ENCODE measurements at regions not wholly inside any gene's neighbourhood (a gene's known extent, or its start where the extent isn't known, plus 50 kb on each side); places are given as distances from the start of the nearest gene placed in this dataset.

DNA sequence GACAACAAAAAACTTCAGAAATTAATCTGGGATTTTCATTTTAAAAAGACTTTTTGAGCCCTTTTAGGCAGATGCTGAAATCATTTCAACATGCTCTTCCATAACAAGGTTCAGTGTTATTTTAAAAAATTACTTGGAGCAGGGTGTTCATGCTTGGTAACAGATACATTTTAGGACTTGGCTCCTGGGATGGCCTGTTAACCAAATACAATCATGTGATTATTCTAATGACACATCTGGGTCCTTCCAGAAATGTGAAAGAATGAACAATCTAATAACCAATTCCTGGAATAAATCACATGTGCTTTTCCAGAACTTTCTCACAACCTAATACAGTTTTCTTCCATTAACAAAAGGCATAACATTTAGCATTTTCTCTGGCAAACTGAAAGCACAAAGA lies 379.8 kb upstream of the RUNX1 start:
- intact Hi-C loops (cut with micrococcal nuclease) (no loop called here), dilution Hi-C loops (cut with MboI; ENCODE audit: extremely low pct_ligation_motif_present, low sequenced_read_pairs) (no loop called here)
- DNase-seq (ENCODE audit: low read depth, low spot score) = no peak
- H3K4me1 ChIP-seq (ENCODE audit: control insufficient read depth, extremely low read depth, insufficient read depth, low read length) = no peaks in the 10 kb centered on the region
- no peaks in the 10 kb centered on the region for H3K9me1 ChIP-seq (replicated peaks; ENCODE audit: control insufficient read depth, extremely low read depth, insufficient read depth, low read length)
- no peak overlapping the region for H3K9ac ChIP-seq (replicated peaks; ENCODE audit: extremely low read depth, insufficient read depth, low read length)
- ChIA-PET POLR2A (no interaction called here), CTCF (no interaction called here)
- H3K27ac ChIP-seq (ENCODE audit: insufficient read depth, low read depth, low read length) = no peak overlapping the region
- H4K20me1 ChIP-seq (replicated peaks; ENCODE audit: control insufficient read depth, extremely low read depth, insufficient read depth, low read length) = no peaks in the 10 kb centered on the region
- H3K36me3 ChIP-seq (ENCODE audit: control insufficient read depth in 2 of 2, extremely low read depth in 1 of 2, insufficient read depth in 2 of 2, low read length in 2 of 2) = no peaks in the 10 kb centered on the region
- no peaks in the 10 kb centered on the region for H3K9me3 ChIP-seq (replicated peaks; ENCODE audit: control insufficient read depth, insufficient read depth, low read length)
- FAIRE-seq = no peak
- no TSS peak for BruUV-seq (replicated peaks)
- H3K4me2 ChIP-seq (ENCODE audit: insufficient read depth, low read length) = no peak overlapping the region
- peaks cover 11 to 33% of the 10 kb centered on the region in 2 experiments for H3K27me3 ChIP-seq (ENCODE audit: control insufficient read depth in 2 of 2, insufficient read depth in 2 of 2, low read length in 2 of 2)
- H3K79me2 ChIP-seq (ENCODE audit: control insufficient read depth, insufficient read depth, low read length) = no peaks in the 10 kb centered on the region
- no peak overlapping the region for H3K4me3 ChIP-seq (replicated peaks in 1 of 3; ENCODE audit: insufficient read depth in 1 of 3, low read depth in 1 of 3, low read length in 3 of 3)
- no peak overlapping the region for H2AFZ ChIP-seq (ENCODE audit: low read depth, low read length)
- TF ChIP-seq GATA2 (IDR thresholded peaks at IDR 0.05; ENCODE audit: insufficient read depth, insufficient read length, low read depth, low read length) (no peak), FOS (IDR thresholded peaks at IDR 0.05; ENCODE audit: borderline replicate concordance, insufficient read depth, low read length) (no peak), JUN (IDR thresholded peaks at IDR 0.05; ENCODE audit: borderline replicate concordance, insufficient read depth, insufficient read length, low read depth) (no peak), POLR2A (IDR thresholded peaks at IDR 0.05; ENCODE audit: low read depth, low read length) (no peak), MYC (IDR thresholded peaks at IDR 0.05; ENCODE audit: low read depth, low read length) (no peak), POLR2AphosphoS5 (IDR thresholded peaks at IDR 0.05; ENCODE audit: insufficient read depth, low read depth, low read length) (no peak), EZH2 (IDR thresholded peaks at IDR 0.05; ENCODE audit: borderline replicate concordance, low read depth, low read length, severe bottlenecking) (no peak)
- TF ChIP-seq, protein P1, sequence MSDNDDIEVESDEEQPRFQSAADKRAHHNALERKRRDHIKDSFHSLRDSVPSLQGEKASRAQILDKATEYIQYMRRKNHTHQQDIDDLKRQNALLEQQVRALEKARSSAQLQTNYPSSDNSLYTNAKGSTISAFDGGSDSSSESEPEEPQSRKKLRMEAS (IDR thresholded peaks at IDR 0.05; ENCODE audit: insufficient read depth, insufficient read length) = no peak
- TF ChIP-seq, protein P2, sequence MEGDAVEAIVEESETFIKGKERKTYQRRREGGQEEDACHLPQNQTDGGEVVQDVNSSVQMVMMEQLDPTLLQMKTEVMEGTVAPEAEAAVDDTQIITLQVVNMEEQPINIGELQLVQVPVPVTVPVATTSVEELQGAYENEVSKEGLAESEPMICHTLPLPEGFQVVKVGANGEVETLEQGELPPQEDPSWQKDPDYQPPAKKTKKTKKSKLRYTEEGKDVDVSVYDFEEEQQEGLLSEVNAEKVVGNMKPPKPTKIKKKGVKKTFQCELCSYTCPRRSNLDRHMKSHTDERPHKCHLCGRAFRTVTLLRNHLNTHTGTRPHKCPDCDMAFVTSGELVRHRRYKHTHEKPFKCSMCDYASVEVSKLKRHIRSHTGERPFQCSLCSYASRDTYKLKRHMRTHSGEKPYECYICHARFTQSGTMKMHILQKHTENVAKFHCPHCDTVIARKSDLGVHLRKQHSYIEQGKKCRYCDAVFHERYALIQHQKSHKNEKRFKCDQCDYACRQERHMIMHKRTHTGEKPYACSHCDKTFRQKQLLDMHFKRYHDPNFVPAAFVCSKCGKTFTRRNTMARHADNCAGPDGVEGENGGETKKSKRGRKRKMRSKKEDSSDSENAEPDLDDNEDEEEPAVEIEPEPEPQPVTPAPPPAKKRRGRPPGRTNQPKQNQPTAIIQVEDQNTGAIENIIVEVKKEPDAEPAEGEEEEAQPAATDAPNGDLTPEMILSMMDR (IDR thresholded peaks at IDR 0.05; ENCODE audit: extremely low read depth in 1 of 2, insufficient read depth in 1 of 2, low read depth in 1 of 2, low read length in 2 of 2) = no peak

Measured in endothelial cell of umbilical vein (primary cell).